IPS-20b (cell line): ENCODE measurements at regions not wholly inside any gene's neighbourhood (a gene's known extent, or its start where the extent isn't known, plus 50 kb on each side); places are given as distances from the start of the nearest gene placed in this dataset.

Experiments
- H3K27ac ChIP-seq: one replicate; pipeline ENCODE4 v1.5.1; 2013; ENCODE audit warnings: low read length
- H3K27me3 ChIP-seq: 2 replicates; pipeline ENCODE4 v1.6.1; 2013; ENCODE audit warnings: mild to moderate bottlenecking, low read length, inconsistent platforms; ENCODE audit not compliant: insufficient read depth
- H3K36me3 ChIP-seq: 2 replicates; pipeline ENCODE4 v1.6.1; 2013; ENCODE audit warnings: low read depth, mild to moderate bottlenecking, inconsistent platforms, low read length, moderate library complexity; ENCODE audit not compliant: insufficient read depth
- H3K4me1 ChIP-seq: 2 replicates; pipeline ENCODE4 v1.6.1; 2013; ENCODE audit warnings: mild to moderate bottlenecking, control low read depth, inconsistent platforms, low read length, moderate library complexity; ENCODE audit not compliant: insufficient read depth
- H3K4me3 ChIP-seq: 2 replicates; pipeline ENCODE4 v1.5.1; 2013; ENCODE audit warnings: mild to moderate bottlenecking, low read length, inconsistent platforms
- H3K9ac ChIP-seq: 2 replicates; pipeline ENCODE4 v1.6.1; 2013; ENCODE audit warnings: low read depth, mild to moderate bottlenecking, inconsistent platforms, low read length, moderate library complexity
- H3K9me3 ChIP-seq: 2 replicates; pipeline ENCODE4 v1.6.1; 2013; ENCODE audit warnings: mild to moderate bottlenecking, low read depth, low read length, inconsistent platforms; ENCODE audit not compliant: insufficient read depth

GRCh38 chr4:161273607-161274006 is 890.2 kb downstream of the FSTL5 start:
- H3K9ac ChIP-seq, result no peak overlapping the region
- H3K27ac ChIP-seq, result no peak overlapping the region
- H3K36me3 ChIP-seq, result no peaks in the 10 kb centered on the region
- H3K4me3 ChIP-seq, result no peak overlapping the region
- H3K9me3 ChIP-seq, result no peaks in the 10 kb centered on the region
- no peaks in the 10 kb centered on the region for H3K27me3 ChIP-seq
- no peaks in the 10 kb centered on the region for H3K4me1 ChIP-seq

GRCh38 chr4:161260819-161261218 is 903.0 kb downstream of the FSTL5 start:
- H3K27ac ChIP-seq, result no peak overlapping the region
- no peaks in the 10 kb centered on the region for H3K36me3 ChIP-seq

GRCh38 chr4:161256716-161257115 is 907.1 kb downstream of the FSTL5 start:
- Histone ChIP-seq H3K4me1 (no peaks in the 10 kb centered on the region), H3K4me3 (no peak overlapping the region), H3K9me3 (peaks cover 48% of the 10 kb centered on the region), H3K27me3 (no peaks in the 10 kb centered on the region), H3K36me3 (no peaks in the 10 kb centered on the region), H3K9ac (no peak overlapping the region), H3K27ac (no peak overlapping the region)

More at GRCh38 chr4:161260819-161261218, 903.0 kb downstream of the FSTL5 start:
- Histone ChIP-seq H3K9me3 (peaks cover 18% of the 10 kb centered on the region), H3K4me1 (no peaks in the 10 kb centered on the region), H3K9ac (no peak overlapping the region), H3K4me3 (no peak overlapping the region), H3K27me3 (no peaks in the 10 kb centered on the region)

GRCh38 chr4:161256172-161256571 is 907.6 kb downstream of the FSTL5 start:
- Histone ChIP-seq H3K27me3 (no peaks in the 10 kb centered on the region), H3K9me3 (peaks cover 48% of the 10 kb centered on the region), H3K4me1 (no peaks in the 10 kb centered on the region), H3K9ac (no peak overlapping the region), H3K27ac (no peak overlapping the region), H3K4me3 (no peak overlapping the region), H3K36me3 (no peaks in the 10 kb centered on the region)

- no peaks in the 10 kb centered on the region for H3K4me1 ChIP-seq
- no peak overlapping the region for H3K27ac ChIP-seq
- H3K4me3 ChIP-seq, result no peak overlapping the region; the same call in 1 of the 2 replicates
- H3K36me3 ChIP-seq, result no peaks in the 10 kb centered on the region
- no peaks in the 10 kb centered on the region for H3K27me3 ChIP-seq
- H3K9me3 ChIP-seq, result peaks cover 48% of the 10 kb centered on the region
- no peak overlapping the region for H3K9ac ChIP-seq
These were observed 909.4 kb downstream of the FSTL5 start for GRCh38 chr4:161254375-161254774.

- Histone ChIP-seq H3K4me3 (no peak overlapping the region), H3K4me1 (no peaks in the 10 kb centered on the region), H3K36me3 (no peaks in the 10 kb centered on the region), H3K27ac (no peak overlapping the region), H3K9me3 (peaks cover 48% of the 10 kb centered on the region), H3K27me3 (no peaks in the 10 kb centered on the region), H3K9ac (no peak overlapping the region)
These were observed 911.2 kb downstream of the FSTL5 start for GRCh38 chr4:161252520-161253141.

GRCh38 chr4:161249779-161250440 is 913.9 kb downstream of the FSTL5 start:
- Histone ChIP-seq H3K9me3 (peaks cover 21% of the 10 kb centered on the region), H3K36me3 (no peaks in the 10 kb centered on the region), H3K4me1 (no peaks in the 10 kb centered on the region), H3K27ac (no peak overlapping the region), H3K9ac (no peak overlapping the region), H3K27me3 (no peaks in the 10 kb centered on the region), H3K4me3 (no peak overlapping the region)

- Histone ChIP-seq H3K4me1 (no peaks in the 10 kb centered on the region), H3K36me3 (no peaks in the 10 kb centered on the region), H3K9ac (no peak overlapping the region), H3K9me3 (peaks cover 11% of the 10 kb centered on the region; the same call in 1 of the 2 replicates), H3K27ac (no peak overlapping the region), H3K4me3 (no peak overlapping the region), H3K27me3 (no peaks in the 10 kb centered on the region)
These were observed 914.9 kb downstream of the FSTL5 start for GRCh38 chr4:161248880-161249279.

- Histone ChIP-seq H3K27ac (no peak overlapping the region), H3K27me3 (no peaks in the 10 kb centered on the region), H3K36me3 (no peaks in the 10 kb centered on the region), H3K4me1 (no peaks in the 10 kb centered on the region), H3K9me3 (peaks cover 6% of the 10 kb centered on the region; the same call in 1 of the 2 replicates), H3K9ac (no peak overlapping the region), H3K4me3 (no peak overlapping the region)
These were observed 916.0 kb downstream of the FSTL5 start for GRCh38 chr4:161247831-161248230.

- Histone ChIP-seq H3K27me3 (no peaks in the 10 kb centered on the region), H3K4me3 (no peak overlapping the region), H3K9ac (no peak overlapping the region), H3K4me1 (no peaks in the 10 kb centered on the region), H3K27ac (no peak overlapping the region), H3K36me3 (no peaks in the 10 kb centered on the region), H3K9me3 (no peaks in the 10 kb centered on the region)
These were observed 925.8 kb downstream of the FSTL5 start for GRCh38 chr4:161238033-161238432.

- Histone ChIP-seq H3K4me1 (no peaks in the 10 kb centered on the region), H3K4me3 (no peak overlapping the region), H3K9me3 (no peaks in the 10 kb centered on the region), H3K36me3 (no peaks in the 10 kb centered on the region), H3K27me3 (no peaks in the 10 kb centered on the region), H3K9ac (no peak overlapping the region), H3K27ac (no peak overlapping the region)
These were observed 926.3 kb downstream of the FSTL5 start for GRCh38 chr4:161237495-161237894.

- H3K4me1 ChIP-seq, result no peaks in the 10 kb centered on the region
- H3K9me3 ChIP-seq, result peaks cover 26% of the 10 kb centered on the region
These were observed 938.5 kb downstream of the FSTL5 start for GRCh38 chr4:161225327-161225726.

More at GRCh38 chr4:161225327-161225726, 938.5 kb downstream of the FSTL5 start:
- Histone ChIP-seq H3K27me3 (no peaks in the 10 kb centered on the region), H3K4me3 (no peak overlapping the region), H3K27ac (no peak overlapping the region), H3K36me3 (no peaks in the 10 kb centered on the region), H3K9ac (no peak overlapping the region)
